Esophagus squamous epithelium (tissue), 4 donors: ENCODE measurements at regions not wholly inside any gene's neighbourhood (a gene's known extent, or its start where the extent isn't known, plus 50 kb on each side); places are given as distances from the start of the nearest gene placed in this dataset.

Experiments
- CTCF ChIP-seq, 6 experiments: fragments of 450-650 bp in 4 of 6; fragments of 200-600 bp in 2 of 6; sonication (generic) in 2 of 6; IDR thresholded peaks; one replicate each; pipeline ENCODE4 v1.5.1; 2016 to 2019; ENCODE audit warnings: antibody characterized with exemption in 6 of 6, mild to moderate bottlenecking in 4 of 6, moderate library complexity in 4 of 6
- POLR2A ChIP-seq, 4 donors: fragments of 450-650 bp; IDR thresholded peaks; one replicate each; pipeline ENCODE4 v1.6.1; 2017; ENCODE audit warnings: antibody characterized with exemption in 4 of 4, mild to moderate bottlenecking in 4 of 4, moderate library complexity in 3 of 4

- TF ChIP-seq CTCF (IDR thresholded peaks at IDR 0.05) (no peak), POLR2A (IDR thresholded peaks at IDR 0.05) (no peak)
Observed at GRCh38 chr4:32986236-32986635, 2266.1 kb downstream of the PCDH7 start.
